Liver (tissue), 3 donors: ENCODE measurements at regions not wholly inside any gene's neighbourhood (a gene's known extent, or its start where the extent isn't known, plus 50 kb on each side); places are given as distances from the start of the nearest gene placed in this dataset.

Experiments
- ATF3 ChIP-seq: IDR thresholded peaks from 2 replicates; pipeline ENCODE4 v1.6.1; 2016; ENCODE audit warnings: antibody characterized with exemption
- CTCF ChIP-seq: fragments of 150-350 bp; IDR thresholded peaks from 2 replicates; pipeline ENCODE4 v1.5.1; 2017; ENCODE audit warnings: improper control_type of control experiment, low read depth, low read length; ENCODE audit not compliant: missing input control
- FOXA1 ChIP-seq: IDR thresholded peaks from 2 replicates; pipeline ENCODE4 v1.6.1; 2016; ENCODE audit warnings: antibody characterized with exemption
- GABPA ChIP-seq, 2 donors: IDR thresholded peaks in 1 of 2; conservative IDR thresholded peaks in 1 of 2; 2 replicates each; pipeline ENCODE4 v1.6.1; 2016; ENCODE audit warnings: antibody characterized with exemption in 2 of 2, mild to moderate bottlenecking in 1 of 2, moderate library complexity in 1 of 2
- JUND ChIP-seq, 2 donors: IDR thresholded peaks; 2 replicates each; pipeline ENCODE4 v1.6.1; 2016; ENCODE audit warnings: antibody characterized with exemption in 2 of 2
- MAX ChIP-seq: IDR thresholded peaks from 2 replicates; pipeline ENCODE4 v1.6.1; 2016; ENCODE audit warnings: antibody characterized with exemption
- NR2F2 ChIP-seq: IDR thresholded peaks from 2 replicates; pipeline ENCODE4 v1.6.1; 2016; ENCODE audit warnings: antibody characterized with exemption
- REST ChIP-seq: IDR thresholded peaks from 2 replicates; pipeline ENCODE4 v1.6.1; 2016; ENCODE audit warnings: antibody characterized with exemption, mild to moderate bottlenecking
- TAF1 ChIP-seq: conservative IDR thresholded peaks from 2 replicates; pipeline ENCODE4 v1.6.1; 2016; ENCODE audit warnings: antibody characterized with exemption, mild to moderate bottlenecking
- ZBTB33 ChIP-seq: IDR thresholded peaks from 2 replicates; pipeline ENCODE4 v1.6.1; 2016; ENCODE audit warnings: antibody characterized with exemption
- donor health status: healthy.
- donor health status: healthy.

GRCh38 chr3:30082652-30083051 lies 523.7 kb upstream of the TGFBR2 start:
- no peak for TF ChIP-seq GABPA (IDR thresholded peaks at IDR 0.05 in 1 of 2, conservative IDR thresholded peaks at IDR 0.05 in 1 of 2)
- no peak for TF ChIP-seq CTCF
- TF ChIP-seq JUND (IDR thresholded peaks at IDR 0.05) = no peak
- TF ChIP-seq REST = no peak
- TF ChIP-seq FOXA1 = no peak
- no peak for TF ChIP-seq NR2F2
- no peak for TF ChIP-seq TAF1
- no peak for TF ChIP-seq MAX
- no peak for TF ChIP-seq ATF3
- TF ChIP-seq ZBTB33 = no peak
